GM23338 (cell line): ENCODE measurements at regions not wholly inside any gene's neighbourhood (a gene's known extent, or its start where the extent isn't known, plus 50 kb on each side); places are given as distances from the start of the nearest gene placed in this dataset.

Experiments used
- ATAC-seq: fragments of 200-7000 bp; cut with Tn5 transposase; 3 replicates; pipeline ENCODE4 v1.9.1; 2020
- DNase-seq: peaks from one replicate; pipeline ENCODE4 v3.0.0-alpha.2; 2015; ENCODE audit warnings: low spot score
- H2AFZ ChIP-seq: fragments of 200-600 bp; sonication (generic); 2 replicates; pipeline ENCODE4 v1.8.0; 2016; ENCODE audit warnings: antibody characterized with exemption, mild to moderate bottlenecking, moderate library complexity
- H3F3A ChIP-seq: fragments of 200-600 bp; sonication (generic); replicated peaks from 2 replicates; pipeline ENCODE4 v1.8.0; 2017; ENCODE audit warnings: antibody characterized with exemption, mixed run types, low read depth
- H3K27ac ChIP-seq: fragments of 200-600 bp; sonication (generic); 2 replicates; pipeline ENCODE4 v1.6.1; 2016; ENCODE audit warnings: low read depth
- H3K27me3 ChIP-seq: fragments of 200-600 bp; sonication (generic); 2 replicates; pipeline ENCODE4 v1.8.0; 2016; ENCODE audit warnings: mild to moderate bottlenecking, mixed run types, moderate library complexity; ENCODE audit not compliant: insufficient read depth
- H3K36me3 ChIP-seq: fragments of 200-600 bp; sonication (generic); 2 replicates; pipeline ENCODE4 v1.8.0; 2016; ENCODE audit warnings: mild to moderate bottlenecking; ENCODE audit not compliant: insufficient read depth
- H3K4me1 ChIP-seq: fragments of 200-600 bp; sonication (generic); 2 replicates; pipeline ENCODE4 v1.8.0; 2016; ENCODE audit warnings: mild to moderate bottlenecking, moderate library complexity; ENCODE audit not compliant: insufficient read depth
- H3K4me2 ChIP-seq: fragments of 200-600 bp; sonication (generic); 2 replicates; pipeline ENCODE4 v1.7.1; 2017; ENCODE audit warnings: mixed run types
- H3K4me3 ChIP-seq: fragments of 200-600 bp; sonication (generic); 2 replicates; pipeline ENCODE4 v1.6.1; 2016; ENCODE audit warnings: mixed run types
- H3K79me2 ChIP-seq: fragments of 200-600 bp; sonication (generic); replicated peaks from 2 replicates; pipeline ENCODE4 v1.8.0; 2017; ENCODE audit warnings: mild to moderate bottlenecking; ENCODE audit not compliant: insufficient read depth
- H3K9me2 ChIP-seq: fragments of 200-600 bp; sonication (generic); 2 replicates; pipeline ENCODE4 v1.8.0; 2017; ENCODE audit not compliant: insufficient read depth
- H4K20me1 ChIP-seq: fragments of 200-600 bp; sonication (generic); replicated peaks from 2 replicates; pipeline ENCODE4 v1.8.0; 2017; ENCODE audit warnings: mild to moderate bottlenecking; ENCODE audit not compliant: insufficient read depth
- H3K27ac Mint-ChIP-seq: 2 replicates; pipeline ENCODE4 v1.8.0; 2020; ENCODE audit warnings: inconsistent platforms, mild to moderate bottlenecking, moderate library complexity, mixed read lengths
- H3K27me3 Mint-ChIP-seq: 3 replicates; pipeline ENCODE4 v1.8.0; 2022; ENCODE audit warnings: low read depth, mild to moderate bottlenecking, moderate library complexity, mixed read lengths, inconsistent platforms; ENCODE audit not compliant: insufficient read depth, poor library complexity
- H3K36me3 Mint-ChIP-seq: 3 replicates; pipeline ENCODE4 v1.8.0; 2021; ENCODE audit warnings: low read depth, mild to moderate bottlenecking, inconsistent platforms, moderate library complexity, mixed read lengths
- H3K4me1 Mint-ChIP-seq: 3 replicates; pipeline ENCODE4 v1.8.0; 2020; ENCODE audit warnings: mild to moderate bottlenecking, inconsistent platforms, mixed read lengths
- H3K4me3 Mint-ChIP-seq: 3 replicates; pipeline ENCODE4 v1.8.0; 2021; ENCODE audit warnings: moderate library complexity, mild to moderate bottlenecking, inconsistent platforms, mixed read lengths
- H3K9me3 Mint-ChIP-seq: 3 replicates; pipeline ENCODE4 v1.8.0; 2020; ENCODE audit warnings: moderate library complexity, mild to moderate bottlenecking, inconsistent platforms, mixed read lengths
- CREB1 ChIP-seq: fragments of 250-450 bp; sonication (Bioruptor Pico); IDR thresholded peaks from 2 replicates; pipeline ENCODE4 v1.5.0; 2020; ENCODE audit warnings: low read depth, mild to moderate bottlenecking, moderate library complexity
- EZH2 ChIP-seq: fragments of 200-600 bp; sonication (generic); IDR thresholded peaks from one replicate; pipeline ENCODE4 v1.8.0; 2017; ENCODE audit warnings: antibody characterized with exemption, mild to moderate bottlenecking, low read depth; ENCODE audit not compliant: unreplicated experiment
- EZH2phosphoT487 ChIP-seq: fragments of 200-600 bp; sonication (generic); IDR thresholded peaks from one replicate; pipeline ENCODE4 v1.8.1; 2018; ENCODE audit warnings: antibody characterized with exemption; ENCODE audit not compliant: unreplicated experiment
- JUNB ChIP-seq: IDR thresholded peaks from one replicate; pipeline ENCODE4 v1.6.1; 2016; ENCODE audit warnings: antibody characterized with exemption; ENCODE audit not compliant: unreplicated experiment
- NANOG ChIP-seq: IDR thresholded peaks from 2 replicates; pipeline ENCODE4 v1.6.1; 2016; ENCODE audit warnings: antibody characterized with exemption, borderline replicate concordance
- POLR2AphosphoS5 ChIP-seq: IDR thresholded peaks from 2 replicates; pipeline ENCODE4 v1.6.1; 2016; ENCODE audit warnings: antibody characterized with exemption, low read depth
- STAT1 ChIP-seq: IDR thresholded peaks from one replicate; pipeline ENCODE4 v1.6.1; 2016; ENCODE audit warnings: antibody characterized with exemption; ENCODE audit not compliant: unreplicated experiment
- ZNF114 ChIP-seq: fragments of 250-450 bp; sonication (Bioruptor Pico); IDR thresholded peaks from 2 replicates; pipeline ENCODE4 v1.5.0; 2020; ENCODE audit warnings: mild to moderate bottlenecking, moderate library complexity
- ZNF331 ChIP-seq: fragments of 250-450 bp; sonication (Bioruptor Pico); IDR thresholded peaks from 2 replicates; pipeline ENCODE4 v1.5.0; 2020; ENCODE audit warnings: low read depth, mild to moderate bottlenecking, moderate library complexity
- TF ChIP-seq, protein P1 (sequence below): fragments of 250-450 bp; sonication (Bioruptor Pico); IDR thresholded peaks from 2 replicates; pipeline ENCODE4 v1.5.0; 2020; ENCODE audit warnings: mild to moderate bottlenecking, moderate library complexity
- TF ChIP-seq, protein P2 (sequence below): IDR thresholded peaks from 2 replicates; pipeline ENCODE4 v1.6.1; 2016; ENCODE audit warnings: antibody characterized with exemption
- TF ChIP-seq, protein P3 (sequence below), 2 experiments: fragments of 200-600 bp in 1 of 2; sonication (generic) in 1 of 2; conservative IDR thresholded peaks; 2 replicates each; pipeline versions ENCODE4 v1.5.1 to v1.6.1; 2016 to 2017; ENCODE audit warnings: antibody characterized with exemption in 2 of 2, low read depth in 2 of 2, mild to moderate bottlenecking in 2 of 2, moderate library complexity in 1 of 2
- TF ChIP-seq, protein P4 (sequence below): IDR thresholded peaks from one replicate; pipeline ENCODE4 v1.6.1; 2018; ENCODE audit warnings: antibody characterized with exemption; ENCODE audit not compliant: unreplicated experiment

DNA sequence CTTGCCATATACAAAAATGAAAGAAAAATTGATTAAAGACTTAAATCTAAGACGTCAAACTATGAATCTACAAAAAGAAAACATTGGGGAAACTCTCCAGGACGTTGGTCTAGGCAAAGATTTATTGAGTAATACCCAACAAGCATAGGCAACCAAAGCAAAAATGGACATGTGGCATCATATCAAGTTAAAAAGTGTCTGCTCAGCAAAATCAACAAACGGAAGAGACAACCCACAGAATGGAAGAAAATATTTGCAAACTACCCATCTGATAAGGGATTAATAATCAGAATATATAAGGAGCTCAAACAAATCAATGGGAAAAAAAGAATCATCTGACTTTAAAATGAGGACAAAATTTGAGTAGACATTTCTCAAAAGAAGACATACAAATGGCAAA lies 160.9 kb downstream of the DCLK3 start:
- no peaks in the 10 kb centered on the region for H3F3A ChIP-seq
- no peaks in the 10 kb centered on the region for H4K20me1 ChIP-seq
- ATAC-seq: no peak
- Mint-ChIP-seq H3K9me3 (no peaks in the 10 kb centered on the region), H3K4me1 (no peaks in the 10 kb centered on the region), H3K27me3 (no peaks in the 10 kb centered on the region), H3K4me3 (no peak overlapping the region), H3K27ac (no peak overlapping the region), H3K36me3 (no peaks in the 10 kb centered on the region)
- H3K4me2 ChIP-seq: no peak overlapping the region
- no peak for DNase-seq
- no peak overlapping the region for H3K27ac ChIP-seq
- no peak overlapping the region for H3K4me3 ChIP-seq
- no peak overlapping the region for H2AFZ ChIP-seq
- no peaks in the 10 kb centered on the region for H3K9me2 ChIP-seq
- TF ChIP-seq, protein P1, sequence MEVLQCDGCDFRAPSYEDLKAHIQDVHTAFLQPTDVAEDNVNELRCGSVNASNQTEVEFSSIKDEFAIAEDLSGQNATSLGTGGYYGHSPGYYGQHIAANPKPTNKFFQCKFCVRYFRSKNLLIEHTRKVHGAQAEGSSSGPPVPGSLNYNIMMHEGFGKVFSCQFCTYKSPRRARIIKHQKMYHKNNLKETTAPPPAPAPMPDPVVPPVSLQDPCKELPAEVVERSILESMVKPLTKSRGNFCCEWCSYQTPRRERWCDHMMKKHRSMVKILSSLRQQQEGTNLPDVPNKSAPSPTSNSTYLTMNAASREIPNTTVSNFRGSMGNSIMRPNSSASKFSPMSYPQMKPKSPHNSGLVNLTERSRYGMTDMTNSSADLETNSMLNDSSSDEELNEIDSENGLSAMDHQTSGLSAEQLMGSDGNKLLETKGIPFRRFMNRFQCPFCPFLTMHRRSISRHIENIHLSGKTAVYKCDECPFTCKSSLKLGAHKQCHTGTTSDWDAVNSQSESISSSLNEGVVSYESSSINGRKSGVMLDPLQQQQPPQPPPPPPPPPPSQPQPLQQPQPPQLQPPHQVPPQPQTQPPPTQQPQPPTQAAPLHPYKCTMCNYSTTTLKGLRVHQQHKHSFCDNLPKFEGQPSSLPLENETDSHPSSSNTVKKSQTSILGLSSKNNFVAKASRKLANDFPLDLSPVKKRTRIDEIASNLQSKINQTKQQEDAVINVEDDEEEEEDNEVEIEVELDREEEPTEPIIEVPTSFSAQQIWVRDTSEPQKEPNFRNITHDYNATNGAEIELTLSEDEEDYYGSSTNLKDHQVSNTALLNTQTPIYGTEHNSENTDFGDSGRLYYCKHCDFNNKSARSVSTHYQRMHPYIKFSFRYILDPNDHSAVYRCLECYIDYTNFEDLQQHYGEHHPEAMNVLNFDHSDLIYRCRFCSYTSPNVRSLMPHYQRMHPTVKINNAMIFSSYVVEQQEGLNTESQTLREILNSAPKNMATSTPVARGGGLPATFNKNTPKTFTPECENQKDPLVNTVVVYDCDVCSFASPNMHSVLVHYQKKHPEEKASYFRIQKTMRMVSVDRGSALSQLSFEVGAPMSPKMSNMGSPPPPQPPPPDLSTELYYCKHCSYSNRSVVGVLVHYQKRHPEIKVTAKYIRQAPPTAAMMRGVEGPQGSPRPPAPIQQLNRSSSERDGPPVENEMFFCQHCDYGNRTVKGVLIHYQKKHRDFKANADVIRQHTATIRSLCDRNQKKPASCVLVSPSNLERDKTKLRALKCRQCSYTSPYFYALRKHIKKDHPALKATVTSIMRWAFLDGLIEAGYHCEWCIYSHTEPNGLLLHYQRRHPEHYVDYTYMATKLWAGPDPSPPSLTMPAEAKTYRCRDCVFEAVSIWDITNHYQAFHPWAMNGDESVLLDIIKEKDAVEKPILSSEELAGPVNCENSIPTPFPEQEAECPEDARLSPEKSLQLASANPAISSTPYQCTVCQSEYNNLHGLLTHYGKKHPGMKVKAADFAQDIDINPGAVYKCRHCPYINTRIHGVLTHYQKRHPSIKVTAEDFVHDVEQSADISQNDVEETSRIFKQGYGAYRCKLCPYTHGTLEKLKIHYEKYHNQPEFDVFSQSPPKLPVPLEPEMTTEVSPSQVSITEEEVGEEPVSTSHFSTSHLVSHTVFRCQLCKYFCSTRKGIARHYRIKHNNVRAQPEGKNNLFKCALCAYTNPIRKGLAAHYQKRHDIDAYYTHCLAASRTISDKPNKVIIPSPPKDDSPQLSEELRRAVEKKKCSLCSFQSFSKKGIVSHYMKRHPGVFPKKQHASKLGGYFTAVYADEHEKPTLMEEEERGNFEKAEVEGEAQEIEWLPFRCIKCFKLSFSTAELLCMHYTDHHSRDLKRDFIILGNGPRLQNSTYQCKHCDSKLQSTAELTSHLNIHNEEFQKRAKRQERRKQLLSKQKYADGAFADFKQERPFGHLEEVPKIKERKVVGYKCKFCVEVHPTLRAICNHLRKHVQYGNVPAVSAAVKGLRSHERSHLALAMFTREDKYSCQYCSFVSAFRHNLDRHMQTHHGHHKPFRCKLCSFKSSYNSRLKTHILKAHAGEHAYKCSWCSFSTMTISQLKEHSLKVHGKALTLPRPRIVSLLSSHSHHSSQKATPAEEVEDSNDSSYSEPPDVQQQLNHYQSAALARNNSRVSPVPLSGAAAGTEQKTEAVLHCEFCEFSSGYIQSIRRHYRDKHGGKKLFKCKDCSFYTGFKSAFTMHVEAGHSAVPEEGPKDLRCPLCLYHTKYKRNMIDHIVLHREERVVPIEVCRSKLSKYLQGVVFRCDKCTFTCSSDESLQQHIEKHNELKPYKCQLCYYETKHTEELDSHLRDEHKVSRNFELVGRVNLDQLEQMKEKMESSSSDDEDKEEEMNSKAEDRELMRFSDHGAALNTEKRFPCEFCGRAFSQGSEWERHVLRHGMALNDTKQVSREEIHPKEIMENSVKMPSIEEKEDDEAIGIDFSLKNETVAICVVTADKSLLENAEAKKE (CRISPR knock-in tag): no peak
- TF ChIP-seq, protein P2, sequence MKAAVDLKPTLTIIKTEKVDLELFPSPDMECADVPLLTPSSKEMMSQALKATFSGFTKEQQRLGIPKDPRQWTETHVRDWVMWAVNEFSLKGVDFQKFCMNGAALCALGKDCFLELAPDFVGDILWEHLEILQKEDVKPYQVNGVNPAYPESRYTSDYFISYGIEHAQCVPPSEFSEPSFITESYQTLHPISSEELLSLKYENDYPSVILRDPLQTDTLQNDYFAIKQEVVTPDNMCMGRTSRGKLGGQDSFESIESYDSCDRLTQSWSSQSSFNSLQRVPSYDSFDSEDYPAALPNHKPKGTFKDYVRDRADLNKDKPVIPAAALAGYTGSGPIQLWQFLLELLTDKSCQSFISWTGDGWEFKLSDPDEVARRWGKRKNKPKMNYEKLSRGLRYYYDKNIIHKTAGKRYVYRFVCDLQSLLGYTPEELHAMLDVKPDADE: no peak
- TF ChIP-seq, protein P3, sequence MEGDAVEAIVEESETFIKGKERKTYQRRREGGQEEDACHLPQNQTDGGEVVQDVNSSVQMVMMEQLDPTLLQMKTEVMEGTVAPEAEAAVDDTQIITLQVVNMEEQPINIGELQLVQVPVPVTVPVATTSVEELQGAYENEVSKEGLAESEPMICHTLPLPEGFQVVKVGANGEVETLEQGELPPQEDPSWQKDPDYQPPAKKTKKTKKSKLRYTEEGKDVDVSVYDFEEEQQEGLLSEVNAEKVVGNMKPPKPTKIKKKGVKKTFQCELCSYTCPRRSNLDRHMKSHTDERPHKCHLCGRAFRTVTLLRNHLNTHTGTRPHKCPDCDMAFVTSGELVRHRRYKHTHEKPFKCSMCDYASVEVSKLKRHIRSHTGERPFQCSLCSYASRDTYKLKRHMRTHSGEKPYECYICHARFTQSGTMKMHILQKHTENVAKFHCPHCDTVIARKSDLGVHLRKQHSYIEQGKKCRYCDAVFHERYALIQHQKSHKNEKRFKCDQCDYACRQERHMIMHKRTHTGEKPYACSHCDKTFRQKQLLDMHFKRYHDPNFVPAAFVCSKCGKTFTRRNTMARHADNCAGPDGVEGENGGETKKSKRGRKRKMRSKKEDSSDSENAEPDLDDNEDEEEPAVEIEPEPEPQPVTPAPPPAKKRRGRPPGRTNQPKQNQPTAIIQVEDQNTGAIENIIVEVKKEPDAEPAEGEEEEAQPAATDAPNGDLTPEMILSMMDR (conservative IDR thresholded peaks at IDR 0.05; ENCODE audit: low read depth in 2 of 2): no peak
- TF ChIP-seq ZNF331 (CRISPR knock-in tag): no peak
- TF ChIP-seq JUNB: no peak
- TF ChIP-seq EZH2phosphoT487: no peak
- TF ChIP-seq EZH2: no peak
- no peak for TF ChIP-seq CREB1 (CRISPR knock-in tag)
- TF ChIP-seq, protein P4, sequence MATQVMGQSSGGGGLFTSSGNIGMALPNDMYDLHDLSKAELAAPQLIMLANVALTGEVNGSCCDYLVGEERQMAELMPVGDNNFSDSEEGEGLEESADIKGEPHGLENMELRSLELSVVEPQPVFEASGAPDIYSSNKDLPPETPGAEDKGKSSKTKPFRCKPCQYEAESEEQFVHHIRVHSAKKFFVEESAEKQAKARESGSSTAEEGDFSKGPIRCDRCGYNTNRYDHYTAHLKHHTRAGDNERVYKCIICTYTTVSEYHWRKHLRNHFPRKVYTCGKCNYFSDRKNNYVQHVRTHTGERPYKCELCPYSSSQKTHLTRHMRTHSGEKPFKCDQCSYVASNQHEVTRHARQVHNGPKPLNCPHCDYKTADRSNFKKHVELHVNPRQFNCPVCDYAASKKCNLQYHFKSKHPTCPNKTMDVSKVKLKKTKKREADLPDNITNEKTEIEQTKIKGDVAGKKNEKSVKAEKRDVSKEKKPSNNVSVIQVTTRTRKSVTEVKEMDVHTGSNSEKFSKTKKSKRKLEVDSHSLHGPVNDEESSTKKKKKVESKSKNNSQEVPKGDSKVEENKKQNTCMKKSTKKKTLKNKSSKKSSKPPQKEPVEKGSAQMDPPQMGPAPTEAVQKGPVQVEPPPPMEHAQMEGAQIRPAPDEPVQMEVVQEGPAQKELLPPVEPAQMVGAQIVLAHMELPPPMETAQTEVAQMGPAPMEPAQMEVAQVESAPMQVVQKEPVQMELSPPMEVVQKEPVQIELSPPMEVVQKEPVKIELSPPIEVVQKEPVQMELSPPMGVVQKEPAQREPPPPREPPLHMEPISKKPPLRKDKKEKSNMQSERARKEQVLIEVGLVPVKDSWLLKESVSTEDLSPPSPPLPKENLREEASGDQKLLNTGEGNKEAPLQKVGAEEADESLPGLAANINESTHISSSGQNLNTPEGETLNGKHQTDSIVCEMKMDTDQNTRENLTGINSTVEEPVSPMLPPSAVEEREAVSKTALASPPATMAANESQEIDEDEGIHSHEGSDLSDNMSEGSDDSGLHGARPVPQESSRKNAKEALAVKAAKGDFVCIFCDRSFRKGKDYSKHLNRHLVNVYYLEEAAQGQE: no peak
- no peak for TF ChIP-seq POLR2AphosphoS5
- TF ChIP-seq NANOG: no peak
- TF ChIP-seq STAT1: no peak
- TF ChIP-seq ZNF114 (CRISPR knock-in tag): no peak
- H3K36me3 ChIP-seq: no peaks in the 10 kb centered on the region
- H3K79me2 ChIP-seq: no peaks in the 10 kb centered on the region
- H3K27me3 ChIP-seq: no peaks in the 10 kb centered on the region
- no peaks in the 10 kb centered on the region for H3K4me1 ChIP-seq
